Central memory CD8-positive, alpha-beta T cell (primary cell): ENCODE measurements at regions not wholly inside any gene's neighbourhood (a gene's known extent, or its start where the extent isn't known, plus 50 kb on each side); places are given as distances from the start of the nearest gene placed in this dataset.
"Not testable (repeated sequence)": the region's sequence is repeated elsewhere in the genome, so short reads cannot be mapped to it uniquely, and the experiment has no call there.

Experiments used
- ATAC-seq: fragments of 150-1000 bp; cut with Tn5 transposase; replicated peaks from 2 replicates; pipeline ENCODE4 v1.10.0; 2022; ENCODE audit warnings: mild to moderate bottlenecking, moderate FRiP score, moderate number of reproducible peaks; ENCODE audit not compliant: poor library complexity, severe bottlenecking; ENCODE audit errors: extremely low read depth
- DNase-seq, 2 donors: peaks; one replicate each; pipeline ENCODE4 v3.0.0; 2021; ENCODE audit warnings: low spot score in 2 of 2
- H3K27ac Mint-ChIP-seq: one replicate; pipeline ENCODE4 v1.8.0; 2022; ENCODE audit warnings: low read depth, mild to moderate bottlenecking, moderate library complexity, mixed read lengths
- H3K27me3 Mint-ChIP-seq: one replicate; pipeline ENCODE4 v1.8.0; 2022; ENCODE audit warnings: mixed read lengths
- H3K36me3 Mint-ChIP-seq: one replicate; pipeline ENCODE4 v1.8.0; 2022; ENCODE audit warnings: mild to moderate bottlenecking, moderate library complexity, mixed read lengths; ENCODE audit not compliant: insufficient read depth
- H3K4me1 Mint-ChIP-seq: one replicate; pipeline ENCODE4 v1.8.0; 2022; ENCODE audit warnings: mixed read lengths
- H3K4me3 Mint-ChIP-seq: one replicate; pipeline ENCODE4 v1.8.0; 2022; ENCODE audit warnings: mild to moderate bottlenecking, moderate library complexity, mixed read lengths
- H3K9me3 Mint-ChIP-seq: one replicate; pipeline ENCODE4 v1.8.0; 2022; ENCODE audit warnings: mixed read lengths

DNA sequence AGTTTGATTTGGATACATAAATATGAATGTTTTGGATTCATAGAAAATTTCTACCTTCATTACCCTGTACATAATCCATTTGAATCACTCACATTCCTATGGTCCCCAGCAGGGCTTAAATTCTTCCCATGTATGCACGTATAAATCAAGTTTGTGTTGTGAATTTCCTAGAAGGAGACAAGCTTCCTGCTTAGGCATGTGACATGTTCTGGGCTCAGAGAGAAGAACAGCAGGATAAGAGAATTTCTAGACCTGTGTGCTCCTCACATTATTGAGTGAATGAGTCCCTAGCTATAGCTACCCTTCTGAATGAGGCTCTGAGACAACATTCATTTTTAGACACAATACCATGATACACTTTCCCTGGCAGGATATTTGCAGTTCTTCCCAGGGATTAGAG, 229.1 kb downstream of the YTHDC2 start:
- Mint-ChIP-seq H3K4me3 (no peak overlapping the region), H3K27ac (no peak overlapping the region), H3K36me3 (peaks cover 2% of the 10 kb centered on the region), H3K9me3 (no peaks in the 10 kb centered on the region), H3K27me3 (no peaks in the 10 kb centered on the region), H3K4me1 (no peaks in the 10 kb centered on the region)
- ATAC-seq: no peak
- DNase-seq: no peak

DNA sequence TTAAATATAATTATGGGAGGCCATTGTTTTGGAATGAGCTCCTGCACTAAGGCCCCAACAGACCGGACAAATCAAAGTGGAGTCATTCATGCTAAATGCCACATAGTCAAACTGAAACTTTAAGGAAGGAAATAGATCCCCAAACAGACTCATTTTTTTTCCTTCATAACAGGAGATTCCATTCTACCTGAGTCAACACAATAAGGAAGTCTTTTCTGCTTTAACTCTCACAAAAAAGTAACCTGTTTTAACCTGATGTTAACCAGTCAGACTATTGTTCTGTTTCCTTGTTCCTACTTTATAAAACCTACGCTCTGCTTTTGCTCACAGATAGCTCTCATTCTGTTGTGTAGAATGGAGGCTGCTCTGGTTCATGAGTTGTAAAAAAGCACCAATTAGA, 234.9 kb downstream of the YTHDC2 start:
- no peak for DNase-seq
- H3K36me3 Mint-ChIP-seq: no peaks in the 10 kb centered on the region

DNA sequence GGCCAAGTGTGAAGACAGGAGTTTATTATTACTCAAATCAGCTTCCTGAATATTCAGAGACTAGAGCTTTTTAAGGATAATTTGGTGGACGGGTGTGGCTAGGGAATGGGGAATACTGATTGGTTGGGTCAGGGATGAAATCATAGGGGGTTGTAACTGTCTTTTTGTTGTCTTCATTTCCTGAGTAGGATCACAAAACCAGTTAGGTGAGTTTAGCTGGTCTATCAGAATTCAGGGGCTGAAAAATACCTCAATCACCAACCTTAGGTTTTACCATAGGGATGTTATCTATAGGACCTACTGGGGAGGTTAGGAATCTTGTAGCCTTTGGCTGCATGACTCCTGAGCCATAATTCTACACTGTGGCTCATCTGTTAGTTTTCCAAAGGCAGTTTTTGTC, 235.8 kb downstream of the YTHDC2 start:
- H3K27ac Mint-ChIP-seq: no peak overlapping the region
- H3K27me3 Mint-ChIP-seq: no peaks in the 10 kb centered on the region
- H3K4me1 Mint-ChIP-seq: no peaks in the 10 kb centered on the region
- no peak overlapping the region for H3K4me3 Mint-ChIP-seq
- DNase-seq: no peak
- H3K9me3 Mint-ChIP-seq: no peaks in the 10 kb centered on the region
- H3K36me3 Mint-ChIP-seq: no peaks in the 10 kb centered on the region
- ATAC-seq: no peak

More for the DNA sequence above, 234.9 kb downstream of the YTHDC2 start:
- H3K27me3 Mint-ChIP-seq: no peaks in the 10 kb centered on the region
- no peak overlapping the region for H3K4me3 Mint-ChIP-seq
- no peak overlapping the region for H3K27ac Mint-ChIP-seq
- no peak for ATAC-seq
- H3K4me1 Mint-ChIP-seq: no peaks in the 10 kb centered on the region
- H3K9me3 Mint-ChIP-seq: no peaks in the 10 kb centered on the region

DNA sequence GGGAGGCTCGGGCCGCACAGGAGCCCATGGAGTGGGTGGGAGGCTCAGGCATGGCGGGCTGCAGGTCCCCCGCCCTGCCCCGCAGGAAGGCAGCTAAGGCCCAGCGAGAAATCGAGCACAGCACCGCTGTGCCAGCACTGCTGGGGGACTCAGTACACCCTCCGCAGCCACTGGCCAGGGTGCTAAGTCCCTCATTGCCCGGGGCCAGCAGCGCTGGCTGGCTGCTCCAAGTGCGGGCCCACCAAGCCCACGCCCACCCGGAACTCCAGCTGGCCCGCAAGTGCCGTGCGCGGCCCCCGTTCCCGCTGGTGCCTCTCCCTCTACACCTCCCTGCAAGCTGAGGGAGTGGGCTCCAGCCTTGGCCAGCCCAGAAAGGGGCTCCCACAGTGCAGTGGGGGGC, 239.7 kb downstream of the YTHDC2 start:
- not testable (repeated sequence) for H3K36me3 Mint-ChIP-seq, H3K9me3 Mint-ChIP-seq, H3K27ac Mint-ChIP-seq, DNase-seq, ATAC-seq, H3K4me3 Mint-ChIP-seq, H3K4me1 Mint-ChIP-seq
- peaks cover 14% of the 10 kb centered on the region for H3K27me3 Mint-ChIP-seq

DNA sequence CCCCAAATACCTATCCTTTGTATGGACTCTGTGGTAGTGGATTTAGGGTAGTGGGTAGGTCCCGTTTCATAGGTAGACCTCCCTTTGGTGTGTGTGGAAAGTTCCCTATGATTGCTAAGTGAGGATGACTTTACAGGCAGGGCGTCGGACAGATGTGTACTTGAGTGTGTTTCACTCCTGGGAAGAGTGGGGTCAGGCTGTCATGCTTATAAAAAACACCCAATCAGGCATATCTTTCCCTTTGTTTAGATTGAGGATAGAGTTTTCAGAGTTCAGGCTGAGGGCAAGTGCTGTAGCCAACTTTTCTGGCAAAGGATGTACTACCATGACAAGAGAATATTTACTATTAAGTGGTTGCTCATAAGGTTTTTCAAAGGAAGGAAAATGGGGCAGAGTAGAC, 242.0 kb downstream of the YTHDC2 start:
- ATAC-seq (no peak), DNase-seq (no peak)
- peaks cover 14% of the 10 kb centered on the region for H3K27me3 Mint-ChIP-seq
- no peaks in the 10 kb centered on the region for H3K9me3 Mint-ChIP-seq
- H3K36me3 Mint-ChIP-seq: no peaks in the 10 kb centered on the region
- H3K4me3 Mint-ChIP-seq: no peak overlapping the region
- H3K27ac Mint-ChIP-seq: no peak overlapping the region
- no peaks in the 10 kb centered on the region for H3K4me1 Mint-ChIP-seq

DNA sequence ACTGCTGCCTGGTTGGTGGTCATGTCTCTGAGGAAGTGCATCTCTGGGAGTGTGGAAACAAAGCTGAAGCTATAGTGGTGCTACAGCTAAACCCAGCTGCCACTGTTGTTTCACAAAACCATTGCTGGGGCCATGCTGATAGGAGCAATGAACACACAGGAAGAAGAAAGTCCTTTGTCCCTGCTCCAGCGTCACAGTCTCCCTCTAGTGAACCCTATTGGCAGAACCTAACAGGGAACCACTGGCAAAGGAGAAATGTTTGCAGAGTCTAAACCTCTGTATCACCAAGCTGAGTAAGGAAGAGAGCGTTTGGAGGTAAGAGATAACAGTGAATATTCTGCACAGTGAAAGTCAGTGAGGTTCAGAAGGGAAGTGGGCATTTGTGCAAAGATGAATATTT, 244.0 kb downstream of the YTHDC2 start:
- no peak for DNase-seq
- no peaks in the 10 kb centered on the region for H3K36me3 Mint-ChIP-seq
- H3K4me1 Mint-ChIP-seq: no peaks in the 10 kb centered on the region
- H3K27me3 Mint-ChIP-seq: peaks cover 14% of the 10 kb centered on the region
- no peaks in the 10 kb centered on the region for H3K9me3 Mint-ChIP-seq
- H3K4me3 Mint-ChIP-seq: no peak overlapping the region
- ATAC-seq: no peak
- no peak overlapping the region for H3K27ac Mint-ChIP-seq

DNA sequence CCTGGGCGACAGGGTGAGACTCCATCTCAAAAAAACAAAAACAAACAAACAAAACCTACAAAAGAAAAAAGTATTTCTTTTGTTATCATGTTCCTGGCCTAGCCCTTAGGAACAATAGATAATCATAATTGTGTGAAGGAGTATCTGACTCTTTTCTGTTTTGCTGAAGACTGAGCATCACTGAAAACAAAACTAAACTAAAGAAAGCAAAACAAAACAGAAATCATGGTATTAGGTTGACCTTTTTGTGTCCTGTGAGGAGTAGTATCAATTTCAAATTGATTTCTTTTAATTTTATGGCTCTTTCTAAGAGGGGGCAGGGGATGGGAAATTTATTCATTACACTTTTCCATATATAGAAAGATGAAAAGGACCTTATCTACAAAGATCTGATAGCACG, 246.0 kb downstream of the YTHDC2 start:
- H3K4me1 Mint-ChIP-seq: no peaks in the 10 kb centered on the region
- no peaks in the 10 kb centered on the region for H3K36me3 Mint-ChIP-seq
- H3K27ac Mint-ChIP-seq: no peak overlapping the region
- DNase-seq (no peak), ATAC-seq (no peak)
- peaks cover 14% of the 10 kb centered on the region for H3K27me3 Mint-ChIP-seq
- no peaks in the 10 kb centered on the region for H3K9me3 Mint-ChIP-seq
- H3K4me3 Mint-ChIP-seq: no peak overlapping the region

DNA sequence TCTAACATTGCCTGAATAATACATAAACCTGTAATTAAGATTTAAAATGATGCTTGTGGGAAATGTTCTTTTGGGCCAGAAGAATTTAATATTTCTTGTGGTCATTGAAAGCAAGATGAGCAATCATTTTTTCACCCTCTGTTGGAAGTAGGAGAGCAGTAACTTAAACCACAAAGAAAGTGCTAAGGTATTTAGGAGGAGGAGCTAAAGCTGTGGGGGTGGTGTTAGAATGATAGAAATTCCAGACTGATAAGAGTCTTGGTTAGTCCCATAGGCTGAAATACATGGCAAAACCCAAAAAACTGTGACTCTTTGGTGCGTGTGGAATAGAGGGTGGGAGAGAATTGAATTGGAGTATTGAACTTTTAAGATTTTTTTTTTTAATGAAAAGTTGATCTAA, 247.0 kb downstream of the YTHDC2 start:
- ATAC-seq (no peak), DNase-seq (no peak)
- Mint-ChIP-seq H3K27me3 (peaks cover 14% of the 10 kb centered on the region), H3K4me3 (no peak overlapping the region), H3K9me3 (no peaks in the 10 kb centered on the region), H3K36me3 (no peaks in the 10 kb centered on the region), H3K4me1 (no peaks in the 10 kb centered on the region), H3K27ac (no peak overlapping the region)

DNA sequence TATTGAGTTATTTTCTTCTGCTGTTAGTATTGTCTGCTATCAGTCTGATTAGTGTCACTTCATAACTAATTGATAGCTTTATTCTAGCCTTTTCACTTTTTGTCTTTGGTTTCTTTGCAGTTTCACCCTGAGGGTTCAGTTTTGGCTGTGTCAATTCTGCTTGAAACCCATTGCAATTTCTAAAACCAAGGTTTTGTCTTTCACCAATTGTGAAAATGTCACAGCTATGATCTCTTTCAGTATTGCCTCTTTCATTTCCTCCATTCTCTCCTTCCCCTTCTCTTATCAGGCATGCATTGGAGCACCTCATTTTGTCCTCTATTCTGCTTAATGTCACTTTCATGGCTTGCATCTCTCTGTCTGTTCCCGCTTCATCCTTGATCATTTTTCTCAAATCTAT, 248.1 kb downstream of the YTHDC2 start:
- no peak overlapping the region for H3K27ac Mint-ChIP-seq
- no peaks in the 10 kb centered on the region for H3K36me3 Mint-ChIP-seq
- H3K4me1 Mint-ChIP-seq: no peaks in the 10 kb centered on the region
- peaks cover 10% of the 10 kb centered on the region for H3K27me3 Mint-ChIP-seq
- peaks cover 2% of the 10 kb centered on the region for H3K9me3 Mint-ChIP-seq
- DNase-seq (no peak), ATAC-seq (no peak)
- no peak overlapping the region for H3K4me3 Mint-ChIP-seq

DNA sequence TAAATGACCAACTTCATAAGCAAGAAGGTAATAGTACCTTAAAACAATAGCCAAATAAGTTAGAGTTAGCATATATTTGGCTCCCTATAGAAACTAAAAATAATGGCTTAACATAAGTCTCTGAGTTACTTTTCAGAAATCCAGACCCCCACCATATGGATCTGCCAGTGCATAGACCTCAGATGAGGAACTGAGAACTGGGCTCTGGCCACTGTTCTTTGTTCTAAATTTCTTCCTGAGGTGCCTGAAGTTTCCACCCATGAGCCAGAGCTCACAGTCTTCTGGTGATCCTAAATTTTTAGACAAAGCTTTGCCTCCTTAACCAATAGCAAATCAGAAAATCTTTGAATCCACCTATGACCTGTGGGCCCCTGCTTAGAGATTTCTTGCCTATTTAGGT, 250.9 kb downstream of the YTHDC2 start:
- DNase-seq (no peak), ATAC-seq (no peak)
- no peak overlapping the region for H3K4me3 Mint-ChIP-seq
- H3K36me3 Mint-ChIP-seq: no peaks in the 10 kb centered on the region
- no peaks in the 10 kb centered on the region for H3K27me3 Mint-ChIP-seq
- H3K27ac Mint-ChIP-seq: no peak overlapping the region
- no peaks in the 10 kb centered on the region for H3K4me1 Mint-ChIP-seq
- H3K9me3 Mint-ChIP-seq: peaks cover 13% of the 10 kb centered on the region

DNA sequence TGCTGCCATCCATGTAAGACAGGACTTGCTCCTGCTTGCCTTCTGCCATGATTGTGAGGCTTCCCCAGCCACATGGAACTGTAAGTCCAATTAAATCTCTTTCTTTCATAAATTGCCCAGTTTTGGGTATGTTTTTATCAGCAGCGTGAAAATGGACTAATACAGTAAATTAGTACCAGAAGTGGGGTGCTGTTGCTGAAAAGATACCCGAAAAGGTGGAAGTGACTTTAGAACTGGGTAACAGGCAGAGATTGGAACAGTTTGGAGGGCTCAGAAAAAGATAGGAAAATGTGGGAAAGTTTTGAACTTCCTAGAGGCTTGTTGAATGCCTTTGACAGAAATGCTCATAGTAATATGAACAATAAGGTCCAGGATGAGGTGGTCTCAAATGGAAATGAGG, 253.3 kb downstream of the YTHDC2 start:
- not testable (repeated sequence) for ATAC-seq, H3K27me3 Mint-ChIP-seq, H3K36me3 Mint-ChIP-seq, H3K4me1 Mint-ChIP-seq, DNase-seq, H3K4me3 Mint-ChIP-seq, H3K27ac Mint-ChIP-seq
- peaks cover 13% of the 10 kb centered on the region for H3K9me3 Mint-ChIP-seq

DNA sequence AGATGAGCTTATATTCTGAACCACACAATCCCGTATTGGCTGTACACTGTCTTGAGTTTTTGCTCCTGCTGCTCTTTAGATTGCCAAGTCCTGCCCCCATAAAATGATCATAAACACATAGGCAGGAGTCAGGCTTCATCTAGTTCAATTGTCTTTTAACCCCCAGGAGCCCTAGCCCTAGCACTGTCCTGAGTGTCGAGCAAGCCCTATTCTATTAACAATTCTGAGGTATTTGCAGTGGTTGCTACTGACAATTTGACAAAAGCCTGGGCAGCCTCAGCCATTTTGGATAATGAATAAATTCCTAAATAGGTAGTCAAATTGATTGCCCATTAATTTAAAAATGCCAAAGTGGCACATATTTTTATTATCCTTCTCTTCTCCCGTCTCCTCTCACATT, 257.2 kb downstream of the YTHDC2 start:
- H3K9me3 Mint-ChIP-seq: peaks cover 13% of the 10 kb centered on the region
- DNase-seq (no peak), ATAC-seq (no peak)
- no peak overlapping the region for H3K27ac Mint-ChIP-seq
- H3K27me3 Mint-ChIP-seq: no peaks in the 10 kb centered on the region
- H3K4me1 Mint-ChIP-seq: no peaks in the 10 kb centered on the region
- no peak overlapping the region for H3K4me3 Mint-ChIP-seq
- H3K36me3 Mint-ChIP-seq: no peaks in the 10 kb centered on the region

DNA sequence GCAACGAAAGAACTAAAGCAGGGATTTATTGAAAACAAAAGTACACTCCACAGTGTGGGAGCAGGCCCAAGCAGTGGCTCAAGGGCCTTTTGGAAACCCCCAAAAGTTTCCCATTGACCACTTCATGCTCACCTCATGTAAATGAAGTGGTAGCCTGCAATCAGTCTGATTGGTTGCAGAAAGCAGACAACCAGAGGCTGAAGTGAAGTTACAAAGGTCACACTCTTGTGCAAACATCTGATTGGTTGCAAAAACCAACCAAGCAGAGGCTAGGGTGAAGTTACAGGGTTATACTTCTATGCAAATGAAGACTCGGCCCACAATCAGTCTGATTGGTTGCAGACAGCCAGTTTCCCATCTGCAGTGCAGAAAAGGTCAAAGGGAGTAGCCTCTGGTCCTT, 258.0 kb downstream of the YTHDC2 start:
- Mint-ChIP-seq H3K36me3 (no peaks in the 10 kb centered on the region), H3K4me3 (no peak overlapping the region), H3K4me1 (no peaks in the 10 kb centered on the region), H3K9me3 (peaks cover 13% of the 10 kb centered on the region), H3K27ac (no peak overlapping the region), H3K27me3 (no peaks in the 10 kb centered on the region)
- DNase-seq (no peak), ATAC-seq (no peak)

DNA sequence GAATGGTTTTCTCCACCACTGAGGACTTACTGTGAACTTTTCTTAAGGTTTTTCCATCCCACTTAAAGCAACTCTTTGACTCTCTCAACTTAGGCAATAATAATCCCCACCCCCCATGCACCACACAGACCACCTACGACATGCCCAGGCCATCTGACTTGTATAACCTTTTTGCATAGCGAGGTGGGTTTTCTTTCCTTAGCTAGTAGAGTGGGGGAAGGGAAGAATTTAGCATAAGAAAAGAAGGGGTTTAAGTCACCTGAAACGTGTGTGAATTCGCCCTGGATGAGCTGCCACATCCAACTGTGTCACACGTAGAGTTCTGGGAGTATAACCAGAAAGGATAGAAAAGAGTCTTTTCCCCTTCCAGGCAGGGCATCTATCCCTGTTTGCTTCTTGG, 262.7 kb downstream of the YTHDC2 start:
- H3K4me3 Mint-ChIP-seq: no peak overlapping the region
- no peak for DNase-seq
- ATAC-seq: no peak

More for the DNA sequence above, 262.7 kb downstream of the YTHDC2 start:
- H3K4me1 Mint-ChIP-seq: no peaks in the 10 kb centered on the region
- H3K27me3 Mint-ChIP-seq: no peaks in the 10 kb centered on the region
- H3K36me3 Mint-ChIP-seq: no peaks in the 10 kb centered on the region
- no peaks in the 10 kb centered on the region for H3K9me3 Mint-ChIP-seq
- no peak overlapping the region for H3K27ac Mint-ChIP-seq
